Activated T-helper 9 cell treated with anti-CD3 and anti-CD28 coated beads, Interleukin-2, amount 50 U/mL, for 16 hours (primary cell): ENCODE measurements at regions not wholly inside any gene's neighbourhood (a gene's known extent, or its start where the extent isn't known, plus 50 kb on each side); places are given as distances from the start of the nearest gene placed in this dataset.
A peak's percentile ranks its signal among the peaks of the same experiment; 100 is the strongest.
"Not testable (repeated sequence)": the region's sequence is repeated elsewhere in the genome, so short reads cannot be mapped to it uniquely, and the experiment has no call there.

Experiments
- DNase-seq: peaks from one replicate; pipeline ENCODE4 v3.0.0-alpha.2; 2020; ENCODE audit warnings: low read depth

- no peak for DNase-seq
Measured at GRCh38 chr13:31385540-31385939, 185.8 kb downstream of the B3GLCT start.

GRCh38 chr13:31394506-31394905 is 194.7 kb downstream of the B3GLCT start:
- no peak for DNase-seq

GRCh38 chr13:31395090-31395489 is 195.3 kb downstream of the B3GLCT start:
- DNase-seq, result no peak

GRCh38 chr13:31399690-31400089 is 199.9 kb downstream of the B3GLCT start:
- no peak for DNase-seq

- DNase-seq, result not testable (repeated sequence)
Measured at GRCh38 chr13:31403711-31404110, 203.9 kb downstream of the B3GLCT start.

- DNase-seq, result no peak
Measured at GRCh38 chr13:31408927-31409326, 209.2 kb downstream of the B3GLCT start.

GRCh38 chr13:31409678-31410356 is 210.0 kb downstream of the B3GLCT start:
- no peak for DNase-seq

- DNase-seq, result no peak
Measured at GRCh38 chr13:31413516-31413915, 213.7 kb downstream of the B3GLCT start.

GRCh38 chr13:31416066-31416465 is 216.3 kb downstream of the B3GLCT start:
- DNase-seq, result no peak

- no peak for DNase-seq
Measured at GRCh38 chr13:31418186-31418585, 218.4 kb downstream of the B3GLCT start.

GRCh38 chr13:31421756-31422155 is 222.0 kb downstream of the B3GLCT start:
- DNase-seq, result no peak

- DNase-seq, result peak; percentile 16
Measured at GRCh38 chr13:31424130-31424729, 224.5 kb downstream of the B3GLCT start.

GRCh38 chr13:31426395-31426794 is 226.6 kb downstream of the B3GLCT start:
- DNase-seq, result no peak

- no peak for DNase-seq
Measured at GRCh38 chr13:31427151-31428100, 227.7 kb downstream of the B3GLCT start.

GRCh38 chr13:31431722-31432137 is 232.0 kb downstream of the B3GLCT start:
- DNase-seq, result peak; percentile 4

- DNase-seq, result no peak
Measured at GRCh38 chr13:31433207-31433606, 233.4 kb downstream of the B3GLCT start.

- no peak for DNase-seq
Measured at GRCh38 chr13:31433746-31434145, 234.0 kb downstream of the B3GLCT start.

- DNase-seq, result no peak
Measured at GRCh38 chr13:31434613-31435012, 234.8 kb downstream of the B3GLCT start.

GRCh38 chr13:31435536-31435935 is 235.8 kb downstream of the B3GLCT start:
- DNase-seq, result no peak

- no peak for DNase-seq
Measured at GRCh38 chr13:31436478-31436877, 236.7 kb downstream of the B3GLCT start.

GRCh38 chr13:31437975-31438374 is 238.2 kb downstream of the B3GLCT start:
- DNase-seq, result no peak

GRCh38 chr13:31440132-31440531 is 240.4 kb downstream of the B3GLCT start:
- no peak for DNase-seq
